ENCODE measurements at regions not wholly inside any gene's neighbourhood (a gene's known extent, or its start where the extent isn't known, plus 50 kb on each side); places are given as distances from the start of the nearest gene placed in this dataset.
"Not testable (repeated sequence)": the region's sequence is repeated elsewhere in the genome, so short reads cannot be mapped to it uniquely, and the experiment has no call there.

- DNase-seq, result not testable (repeated sequence)
Measured at GRCh38 chr12:131394752-131395151, 316.1 kb upstream of the SFSWAP start.

DNA sequence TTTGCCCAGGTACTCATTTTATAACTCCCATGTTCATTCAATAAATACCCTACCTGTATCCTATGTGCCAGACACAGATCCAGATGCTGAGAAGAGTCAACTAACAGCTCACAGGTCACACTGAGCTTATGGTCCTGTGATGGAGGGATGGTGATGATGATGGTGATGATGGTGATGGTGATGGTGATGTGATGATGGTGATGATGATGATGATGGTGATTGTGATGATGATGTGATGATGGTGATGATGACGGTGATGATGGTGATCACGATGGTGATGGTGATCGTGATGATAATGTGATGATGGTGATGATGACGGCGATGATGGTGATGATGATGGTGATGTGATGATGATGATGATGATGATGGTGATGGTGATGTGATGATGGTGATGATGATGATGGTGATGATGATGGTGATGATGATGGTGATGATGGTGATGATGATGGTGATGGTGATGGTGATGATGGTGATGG lies 315.6 kb upstream of the SFSWAP start:
- DNase-seq, result not testable (repeated sequence)

DNA sequence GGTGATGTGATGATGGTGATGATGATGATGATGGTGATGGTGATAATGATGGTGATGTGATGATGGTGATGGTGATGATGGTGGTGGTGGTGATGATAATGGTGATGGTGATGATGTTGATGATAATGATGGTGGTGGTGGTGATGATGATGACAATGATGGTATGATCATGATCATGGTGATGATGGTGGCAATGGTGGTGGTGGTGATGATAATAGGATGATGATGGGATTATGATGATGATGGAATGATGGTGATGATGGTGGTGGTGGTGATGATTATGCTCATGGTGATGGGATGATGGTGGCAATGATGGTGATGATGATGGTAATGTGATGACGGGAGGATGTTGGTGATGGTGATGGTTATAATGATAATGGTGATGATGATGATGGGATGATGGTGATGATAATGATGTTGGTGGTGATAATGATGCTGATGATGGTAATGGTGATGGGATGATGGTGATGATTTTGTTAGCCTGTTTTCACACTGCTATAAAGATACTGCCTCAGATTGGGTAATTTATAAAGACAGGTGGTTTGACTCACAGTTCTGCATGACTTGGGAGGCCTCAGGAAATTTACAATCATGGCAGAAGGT lies 314.8 kb upstream of the SFSWAP start:
- no peak for DNase-seq

- DNase-seq, result no peak
Measured at GRCh38 chr12:131397493-131398181, 313.3 kb upstream of the SFSWAP start.

- DNase-seq, result no peak
Measured at GRCh38 chr12:131399000-131399399, 311.9 kb upstream of the SFSWAP start.

DNA sequence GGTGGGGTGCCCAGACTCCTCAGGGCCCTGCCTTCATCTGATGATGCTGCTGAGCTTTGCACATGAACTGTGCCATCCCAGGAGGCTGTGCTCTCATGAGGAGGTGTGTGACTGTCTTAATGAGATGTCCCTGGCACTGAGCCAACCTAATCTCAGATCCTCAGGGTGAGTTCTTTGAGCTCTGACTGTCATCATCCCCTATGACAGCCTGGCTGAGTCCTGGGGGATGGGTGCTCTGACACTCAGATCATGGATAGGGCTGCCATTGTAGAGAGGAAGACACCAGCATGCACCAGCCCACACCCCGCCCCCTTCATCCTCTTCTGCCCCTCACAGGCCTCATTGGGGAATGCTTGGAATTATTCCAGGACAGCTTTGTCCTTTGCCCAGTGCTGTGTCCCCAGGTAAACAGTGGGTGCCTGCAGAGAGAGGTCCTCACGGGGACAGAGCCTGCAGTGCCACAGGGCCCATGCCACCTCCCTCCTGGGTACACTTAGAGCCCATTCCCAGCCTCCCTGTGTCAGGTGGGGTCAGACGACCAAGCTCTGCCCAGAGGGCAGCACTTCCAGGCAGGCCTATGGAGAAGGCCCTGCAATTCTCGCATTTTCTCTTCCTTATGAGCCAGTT lies 310.1 kb upstream of the SFSWAP start:
- DNase-seq, result not testable (repeated sequence)

- DNase-seq, result not testable (repeated sequence)
Measured at GRCh38 chr12:131401907-131402633, 308.8 kb upstream of the SFSWAP start.

- DNase-seq, result no peak
Measured at GRCh38 chr12:131402781-131403396, 308.0 kb upstream of the SFSWAP start.

DNA sequence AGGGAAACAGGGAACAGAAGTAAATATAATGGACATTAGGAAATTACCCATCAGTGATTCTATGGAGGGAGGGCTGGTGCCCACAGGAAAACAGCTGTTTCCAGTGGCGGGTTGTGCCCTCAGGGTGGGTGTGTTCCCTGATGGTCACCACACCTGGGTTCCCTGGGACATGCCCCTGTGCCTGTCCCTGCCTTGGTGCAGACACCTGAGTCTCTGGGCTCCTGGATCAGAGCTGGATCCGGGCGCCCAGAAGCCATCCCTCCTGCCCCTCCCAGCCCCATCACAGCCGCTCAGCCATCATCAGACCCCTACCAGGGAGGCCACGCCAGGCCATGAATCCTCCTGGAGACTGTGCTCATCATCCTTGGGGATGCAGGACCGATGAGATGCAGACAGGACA lies 307.2 kb upstream of the SFSWAP start:
- no peak for DNase-seq

DNA sequence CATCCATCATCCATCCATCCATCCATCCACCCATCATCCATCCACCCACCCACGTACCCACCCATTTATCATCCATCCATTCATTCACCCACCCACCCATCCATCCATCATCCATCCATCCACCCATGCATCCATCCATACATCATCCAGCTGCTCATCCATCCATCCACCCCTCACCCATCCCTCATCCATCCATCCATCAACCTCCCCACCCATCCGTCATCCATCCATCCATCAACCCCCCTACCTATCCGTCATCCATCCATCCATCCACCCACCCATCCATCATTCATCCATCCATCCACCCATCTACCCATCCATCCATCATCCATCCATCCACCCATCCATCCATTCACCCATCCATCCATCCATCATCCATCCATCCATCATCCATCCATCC lies 306.2 kb upstream of the SFSWAP start:
- no peak for DNase-seq

GRCh38 chr12:131407221-131408035 lies 303.5 kb upstream of the SFSWAP start:
- DNase-seq, result no peak

DNA sequence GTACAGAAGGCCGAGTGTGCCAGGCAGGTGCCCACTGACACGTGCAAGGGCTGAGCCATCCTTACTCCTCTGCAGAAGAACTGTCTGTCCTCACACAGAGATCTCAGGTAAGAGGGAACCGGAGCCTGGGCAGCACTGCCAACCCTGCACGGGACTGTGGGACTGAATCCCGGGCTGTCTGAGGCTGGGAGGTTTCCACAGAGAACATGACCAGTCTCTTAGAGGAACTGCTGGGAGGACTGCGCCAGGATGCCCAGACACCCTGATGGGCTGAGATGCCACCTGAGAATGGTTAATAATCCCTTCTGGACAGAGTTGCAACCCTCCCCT lies 302.9 kb upstream of the SFSWAP start:
- no peak for DNase-seq

DNA sequence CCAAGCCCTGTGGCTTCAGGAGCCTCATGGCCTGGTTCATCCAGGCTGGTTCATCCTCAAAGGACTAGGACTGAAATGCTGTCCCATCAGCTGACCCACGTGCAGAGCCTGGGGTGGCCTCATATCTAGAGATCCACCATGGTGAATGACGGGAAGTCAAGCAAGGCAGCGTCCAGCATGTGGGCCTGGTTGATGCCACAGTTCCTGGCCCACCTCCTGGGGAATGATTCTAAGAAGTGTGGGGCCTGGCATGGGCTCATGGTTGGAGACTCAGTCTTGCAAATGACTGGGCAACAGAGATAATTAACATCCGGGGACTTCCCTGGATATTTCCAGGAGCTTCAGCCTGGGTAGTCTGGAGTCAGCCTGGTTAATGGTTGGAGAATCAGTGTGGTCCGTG lies 302.4 kb upstream of the SFSWAP start:
- no peak for DNase-seq

GRCh38 chr12:131409211-131409610 lies 301.7 kb upstream of the SFSWAP start:
- no peak for DNase-seq

- not testable (repeated sequence) for DNase-seq
Measured at GRCh38 chr12:131411827-131412226, 299.1 kb upstream of the SFSWAP start.

DNA sequence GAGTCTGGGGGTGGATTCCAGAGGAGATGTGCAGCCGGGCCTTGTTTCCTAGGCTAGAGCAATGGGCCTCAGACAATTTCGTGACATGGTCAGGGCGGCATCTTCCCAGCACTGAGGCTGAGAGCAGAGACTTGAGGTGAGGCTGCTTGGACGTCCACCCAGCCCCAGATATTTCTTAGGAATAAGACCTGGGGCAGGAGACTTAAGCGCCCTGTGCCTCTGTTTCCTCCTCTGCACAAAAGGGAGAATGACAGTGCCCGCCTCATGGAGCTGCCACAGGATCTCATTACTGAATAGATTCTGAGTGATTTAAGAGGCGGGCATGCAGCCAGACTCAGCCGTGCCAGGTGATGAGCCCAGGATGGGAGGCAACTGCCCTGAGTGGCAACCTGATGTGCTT lies 297.9 kb upstream of the SFSWAP start:
- DNase-seq, result no peak

GRCh38 chr12:131413471-131413870 lies 297.4 kb upstream of the SFSWAP start:
- no peak for DNase-seq

DNA sequence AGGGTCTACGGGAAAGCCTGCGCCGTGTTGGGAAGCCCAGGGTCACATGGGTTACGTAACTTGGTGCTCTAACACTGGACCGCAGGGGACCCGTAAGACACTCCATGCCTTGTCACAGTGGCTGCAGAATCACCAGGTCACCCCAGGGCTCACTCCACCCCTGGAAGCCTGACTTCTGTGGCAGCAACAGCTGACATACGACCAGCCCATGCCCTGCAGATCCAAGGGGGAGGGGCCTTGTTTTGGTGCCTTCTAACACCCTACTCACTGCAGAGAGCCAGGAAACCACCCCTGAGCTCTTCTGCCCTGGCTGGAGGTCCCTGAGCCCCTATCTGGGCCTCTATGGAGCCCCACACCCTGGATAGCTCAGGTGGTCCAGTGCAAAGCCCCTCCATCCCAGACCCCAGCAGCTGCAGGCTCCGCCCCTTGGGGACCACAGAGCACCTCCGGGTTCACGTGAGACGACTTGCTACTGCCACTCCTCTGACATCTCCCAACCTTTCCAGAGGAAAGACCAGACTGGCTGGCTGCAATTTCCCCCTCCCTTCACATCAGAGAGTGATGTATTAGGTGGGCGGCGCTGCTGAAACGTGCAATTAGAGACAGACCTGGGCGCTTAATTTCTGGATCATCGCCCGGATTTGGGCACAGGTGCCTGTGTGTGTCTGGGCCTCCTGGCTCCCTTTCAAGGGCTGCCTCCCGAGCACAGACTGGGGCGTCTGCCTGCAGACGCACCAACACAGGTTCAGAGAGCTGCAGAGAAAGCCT lies 296.6 kb upstream of the SFSWAP start:
- not testable (repeated sequence) for DNase-seq

DNA sequence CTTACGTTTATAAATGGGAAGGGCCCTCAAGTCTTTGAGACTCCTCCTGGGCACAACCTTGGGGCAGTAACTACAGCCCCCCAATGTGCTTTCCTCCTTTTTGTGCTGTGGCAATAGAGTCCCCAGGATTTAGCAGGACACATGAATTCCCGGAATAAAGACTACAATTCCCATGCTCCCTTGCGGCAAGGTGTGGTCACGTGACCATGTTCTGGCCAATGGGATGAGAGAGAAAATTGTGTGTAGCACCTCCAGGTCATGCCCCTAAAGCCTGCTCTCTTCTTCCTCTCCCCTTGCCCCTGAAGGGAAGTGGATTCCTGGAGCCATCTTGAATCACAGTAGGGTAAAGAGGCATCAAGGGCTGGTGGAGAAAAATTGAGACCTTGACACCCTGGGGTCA lies 295.1 kb upstream of the SFSWAP start:
- no peak for DNase-seq

- DNase-seq, result peak; percentile 13
Measured at GRCh38 chr12:131418121-131418520, 292.8 kb upstream of the SFSWAP start.

GRCh38 chr12:131418884-131419283 lies 292.0 kb upstream of the SFSWAP start:
- DNase-seq, result no peak

All from skin of body (tissue), 1 donor.